Upper lobe of left lung (tissue), 6 donors: ENCODE measurements at regions not wholly inside any gene's neighbourhood (a gene's known extent, or its start where the extent isn't known, plus 50 kb on each side); places are given as distances from the start of the nearest gene placed in this dataset.

ENCODE experiments used
- ATAC-seq, 2 donors: fragments of 200-7000 bp; cut with Tn5 transposase; one replicate each; pipeline ENCODE4 v1.9.1; 2022; ENCODE audit warnings: mild to moderate bottlenecking in 2 of 2, moderate library complexity in 2 of 2; ENCODE audit not compliant: low FRiP score in 2 of 2
- DNase-seq, 2 donors: peaks; one replicate each; pipeline ENCODE4 v3.0.0-alpha.2; 2019 to 2020
- H3K27ac ChIP-seq, 4 donors: fragments of 200-600 bp; sonication (generic); one replicate each; pipeline ENCODE4 v1.5.1; 2016 to 2019
- H3K27me3 ChIP-seq, 4 donors: fragments of 200-600 bp; sonication (generic); one replicate each; pipeline ENCODE4 v1.5.1; 2017 to 2019
- H3K36me3 ChIP-seq, 4 donors: fragments of 200-600 bp; sonication (generic); one replicate each; pipeline ENCODE4 v1.5.1; 2016 to 2019
- H3K4me1 ChIP-seq, 4 donors: fragments of 200-600 bp; sonication (generic); one replicate each; pipeline ENCODE4 v1.5.1; 2018 to 2019
- H3K4me3 ChIP-seq, 4 donors: fragments of 200-600 bp; sonication (generic); one replicate each; pipeline ENCODE4 v1.5.1; 2017 to 2019; ENCODE audit warnings: mild to moderate bottlenecking in 2 of 4, moderate library complexity in 1 of 4
- H3K9me3 ChIP-seq, 4 donors: fragments of 200-600 bp; sonication (generic); one replicate each; pipeline ENCODE4 v1.5.1; 2018 to 2019
- EP300 ChIP-seq, 4 donors: sonication (generic); formaldehyde crosslinking; IDR thresholded peaks; one replicate each; pipeline ENCODE4 v1.5.1; 2017; ENCODE audit warnings: antibody characterized with exemption in 4 of 4, control low read depth in 2 of 4
- POLR2A ChIP-seq, 4 donors: fragments of 450-650 bp; IDR thresholded peaks; one replicate each; pipeline ENCODE4 v1.5.1; 2016 to 2017; ENCODE audit warnings: antibody characterized with exemption in 4 of 4, mild to moderate bottlenecking in 2 of 4
- POLR2AphosphoS5 ChIP-seq, 2 donors: sonication (generic); formaldehyde crosslinking; IDR thresholded peaks; one replicate each; pipeline ENCODE4 v1.5.1; 2017; ENCODE audit warnings: antibody characterized with exemption in 2 of 2
- WGBS, 2 donors: methylation state at CpG; one replicate each; pipeline ENCODE4 v1.1.5; 2017 to 2018; 5-methylcytosine and 5-hydroxymethylcytosine counted together
- TF ChIP-seq, protein P1 (sequence below), 6 experiments: fragments of 450-650 bp in 4 of 6; fragments of 200-600 bp in 2 of 6; sonication (generic) in 2 of 6; IDR thresholded peaks; one replicate each; pipeline ENCODE4 v1.5.1; 2016 to 2019; ENCODE audit warnings: antibody characterized with exemption in 6 of 6
- donor health status: DM: no; HTN: no; CAD: no; lungs with moderate emphysema.
- donor health status: DM: no; HTN: yes; CAD: no; lungs with severe emphysema.

DNA sequence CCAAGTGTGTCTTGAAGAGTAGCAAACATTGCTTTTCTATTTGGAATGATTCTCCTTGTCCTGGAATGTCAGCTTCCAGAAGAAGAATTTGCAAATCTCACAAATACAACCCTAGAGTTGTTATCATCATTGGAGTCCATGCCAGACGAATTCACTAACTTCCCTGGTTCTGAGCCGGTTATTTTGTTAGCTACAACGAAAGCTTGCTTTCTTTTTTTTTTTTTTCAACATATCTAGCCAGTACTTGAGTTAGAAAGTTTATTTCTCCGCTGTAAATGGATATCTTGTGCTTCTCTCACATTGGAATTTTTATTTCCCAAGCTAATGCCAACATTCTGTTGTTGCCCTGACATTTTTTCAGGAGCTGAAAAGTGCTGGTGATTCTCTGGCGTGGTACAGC lies 138.1 kb upstream of the POM121L12 start:
- no peak overlapping the region for H3K4me3 ChIP-seq
- no peaks in the 10 kb centered on the region for H3K27me3 ChIP-seq
- ATAC-seq (no peak), DNase-seq (no peak)
- H3K27ac ChIP-seq, result no peak overlapping the region
- no peaks in the 10 kb centered on the region for H3K36me3 ChIP-seq
- TF ChIP-seq POLR2A (IDR thresholded peaks at IDR 0.05) (no peak), POLR2AphosphoS5 (IDR thresholded peaks at IDR 0.05) (no peak), EP300 (IDR thresholded peaks at IDR 0.05) (no peak)
- TF ChIP-seq, protein P1, sequence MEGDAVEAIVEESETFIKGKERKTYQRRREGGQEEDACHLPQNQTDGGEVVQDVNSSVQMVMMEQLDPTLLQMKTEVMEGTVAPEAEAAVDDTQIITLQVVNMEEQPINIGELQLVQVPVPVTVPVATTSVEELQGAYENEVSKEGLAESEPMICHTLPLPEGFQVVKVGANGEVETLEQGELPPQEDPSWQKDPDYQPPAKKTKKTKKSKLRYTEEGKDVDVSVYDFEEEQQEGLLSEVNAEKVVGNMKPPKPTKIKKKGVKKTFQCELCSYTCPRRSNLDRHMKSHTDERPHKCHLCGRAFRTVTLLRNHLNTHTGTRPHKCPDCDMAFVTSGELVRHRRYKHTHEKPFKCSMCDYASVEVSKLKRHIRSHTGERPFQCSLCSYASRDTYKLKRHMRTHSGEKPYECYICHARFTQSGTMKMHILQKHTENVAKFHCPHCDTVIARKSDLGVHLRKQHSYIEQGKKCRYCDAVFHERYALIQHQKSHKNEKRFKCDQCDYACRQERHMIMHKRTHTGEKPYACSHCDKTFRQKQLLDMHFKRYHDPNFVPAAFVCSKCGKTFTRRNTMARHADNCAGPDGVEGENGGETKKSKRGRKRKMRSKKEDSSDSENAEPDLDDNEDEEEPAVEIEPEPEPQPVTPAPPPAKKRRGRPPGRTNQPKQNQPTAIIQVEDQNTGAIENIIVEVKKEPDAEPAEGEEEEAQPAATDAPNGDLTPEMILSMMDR (IDR thresholded peaks at IDR 0.05), result no peak
- H3K4me1 ChIP-seq, result no peaks in the 10 kb centered on the region
- 52 to 62% methylated on average over 5 of the region's 5 CpGs for WGBS, 2 donors
- H3K9me3 ChIP-seq, result no peaks in the 10 kb centered on the region

DNA sequence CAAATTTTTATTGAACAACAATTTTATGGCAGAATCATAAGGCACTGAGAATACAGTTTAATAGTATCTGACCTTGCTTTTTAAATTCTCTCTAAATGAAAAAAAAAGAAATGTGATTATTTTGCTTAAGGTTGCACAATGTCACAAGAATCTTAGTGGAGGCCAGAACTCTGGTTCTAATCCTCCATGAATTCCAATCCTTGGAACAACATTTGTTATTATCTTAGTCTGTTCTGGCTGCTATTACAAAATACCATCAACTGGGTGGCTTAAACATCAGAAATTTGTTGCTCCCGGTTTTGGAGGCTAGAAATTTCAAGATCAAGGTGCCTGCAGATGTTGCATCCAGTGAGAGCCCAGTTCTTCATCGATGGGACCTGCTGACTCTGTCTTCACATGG lies 158.2 kb upstream of the POM121L12 start:
- WGBS, 2 donors, result 59 to 68% methylated on average over 2 of the region's 2 CpGs
- Histone ChIP-seq H3K4me1 (no peaks in the 10 kb centered on the region), H3K27me3 (no peaks in the 10 kb centered on the region), H3K36me3 (no peaks in the 10 kb centered on the region), H3K4me3 (no peak overlapping the region), H3K9me3 (no peaks in the 10 kb centered on the region), H3K27ac (no peak overlapping the region)
- TF ChIP-seq EP300 (IDR thresholded peaks at IDR 0.05) (no peak), POLR2AphosphoS5 (IDR thresholded peaks at IDR 0.05) (no peak), POLR2A (IDR thresholded peaks at IDR 0.05) (no peak)
- TF ChIP-seq, protein P1 (IDR thresholded peaks at IDR 0.05), result no peak
- no peak for ATAC-seq
- DNase-seq, result no peak

DNA sequence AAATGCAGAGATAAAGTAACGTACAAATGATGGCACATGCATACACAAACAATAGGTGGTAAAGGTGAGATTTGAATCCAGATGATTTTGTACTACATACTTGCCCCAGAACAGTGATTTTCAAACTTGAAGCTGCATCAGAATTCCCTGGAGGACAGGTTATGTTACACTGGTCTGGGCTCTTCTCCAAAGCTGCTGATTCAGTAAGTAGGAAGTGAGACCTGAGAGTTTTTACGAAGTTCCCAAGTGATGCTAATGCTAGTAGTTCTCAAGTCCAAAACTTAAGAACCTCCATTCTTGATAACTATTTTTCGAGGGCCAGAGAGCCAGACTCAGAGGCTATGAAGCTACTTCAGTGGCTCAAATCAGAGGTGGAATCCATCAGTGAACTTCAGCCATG lies 159.0 kb upstream of the POM121L12 start:
- no peak overlapping the region for H3K4me3 ChIP-seq
- WGBS, 2 donors, result 70 to 71% methylated on average over 3 of the region's 3 CpGs
- no peak for DNase-seq
- H3K4me1 ChIP-seq, result no peaks in the 10 kb centered on the region
- no peaks in the 10 kb centered on the region for H3K9me3 ChIP-seq
- ATAC-seq, result no peak
- TF ChIP-seq POLR2AphosphoS5 (IDR thresholded peaks at IDR 0.05), result no peak
- TF ChIP-seq EP300 (IDR thresholded peaks at IDR 0.05), result no peak
- TF ChIP-seq, protein P1 (IDR thresholded peaks at IDR 0.05), result no peak
- no peak for TF ChIP-seq POLR2A (IDR thresholded peaks at IDR 0.05)
- H3K27me3 ChIP-seq, result no peaks in the 10 kb centered on the region
- H3K27ac ChIP-seq, result no peak overlapping the region
- H3K36me3 ChIP-seq, result no peaks in the 10 kb centered on the region

DNA sequence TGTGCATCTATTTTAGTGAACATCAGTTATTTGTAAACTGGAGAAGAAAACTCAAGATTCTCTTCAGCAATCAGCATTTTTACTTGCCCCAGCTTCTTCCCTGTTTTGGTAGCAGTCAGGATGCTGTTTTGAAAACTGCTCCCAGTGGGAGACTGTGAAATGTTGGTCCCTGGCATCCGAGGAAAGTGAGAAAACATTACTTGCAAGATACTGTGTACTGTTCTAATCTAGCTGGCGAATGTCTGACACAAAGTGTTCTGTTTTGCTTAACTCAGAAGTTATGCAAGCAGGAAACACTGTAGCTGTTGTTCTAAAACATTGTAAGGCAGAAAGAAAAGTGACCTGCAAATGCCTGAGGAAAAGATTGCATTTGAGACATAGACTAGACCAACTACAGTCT lies 171.8 kb upstream of the POM121L12 start:
- 47 to 59% methylated on average over 2 of the region's 2 CpGs for WGBS, 2 donors
- no peak for DNase-seq
- H3K36me3 ChIP-seq, result no peaks in the 10 kb centered on the region
- H3K27ac ChIP-seq, result no peak overlapping the region
- no peak for TF ChIP-seq EP300 (IDR thresholded peaks at IDR 0.05)
- TF ChIP-seq POLR2AphosphoS5 (IDR thresholded peaks at IDR 0.05), result no peak
- TF ChIP-seq, protein P1 (IDR thresholded peaks at IDR 0.05), result no peak
- no peak for TF ChIP-seq POLR2A (IDR thresholded peaks at IDR 0.05)
- H3K9me3 ChIP-seq, result peaks cover 0 to 25% (median 8%) of the 10 kb centered on the region in 4 donors
- no peaks in the 10 kb centered on the region for H3K4me1 ChIP-seq
- no peak for ATAC-seq
- H3K4me3 ChIP-seq, result no peak overlapping the region
- H3K27me3 ChIP-seq, result no peaks in the 10 kb centered on the region

DNA sequence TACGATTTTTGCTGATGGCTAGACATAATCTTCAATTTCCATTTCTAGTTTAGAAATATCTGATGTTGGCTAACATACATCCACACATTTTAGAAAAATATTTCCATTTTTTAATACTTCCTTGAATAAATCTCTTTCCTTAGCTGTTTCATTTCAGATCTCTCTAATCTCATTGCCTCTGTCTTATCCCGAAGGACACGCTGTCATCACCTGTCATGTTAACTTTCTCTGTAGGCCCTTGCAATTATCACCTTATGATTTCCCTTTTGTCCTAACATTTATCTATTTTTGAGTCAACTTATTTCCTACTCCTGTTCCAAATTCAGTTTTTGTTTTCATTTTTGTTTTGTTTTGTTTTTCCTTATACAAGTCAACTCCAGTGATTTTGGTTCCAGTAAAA lies 173.1 kb upstream of the POM121L12 start:
- H3K4me3 ChIP-seq, result no peak overlapping the region
- ATAC-seq (no peak), DNase-seq (no peak)
- 88 to 90% methylated on average over 3 of the region's 3 CpGs for WGBS, 2 donors
- no peaks in the 10 kb centered on the region for H3K27me3 ChIP-seq
- peaks cover 0 to 25% (median 8%) of the 10 kb centered on the region in 4 donors for H3K9me3 ChIP-seq
- no peaks in the 10 kb centered on the region for H3K36me3 ChIP-seq
- TF ChIP-seq, protein P1 (IDR thresholded peaks at IDR 0.05), result no peak
- TF ChIP-seq POLR2AphosphoS5 (IDR thresholded peaks at IDR 0.05) (no peak), EP300 (IDR thresholded peaks at IDR 0.05) (no peak), POLR2A (IDR thresholded peaks at IDR 0.05) (no peak)
- no peaks in the 10 kb centered on the region for H3K4me1 ChIP-seq
- H3K27ac ChIP-seq, result no peak overlapping the region
